ENCODE measurements at regions not wholly inside any gene's neighbourhood (a gene's known extent, or its start where the extent isn't known, plus 50 kb on each side); places are given as distances from the start of the nearest gene placed in this dataset.

- Mint-ChIP-seq H3K27ac (peak overlapping the region; percentile 70), H3K4me1 (ENCODE audit: low read depth) (peaks cover 53% of the 10 kb centered on the region), H3K36me3 (ENCODE audit: low read depth) (peaks cover 9% of the 10 kb centered on the region), H3K4me3 (peak overlapping the region; percentile 63), H3K9me3 (no peaks in the 10 kb centered on the region), H3K27me3 (ENCODE audit: insufficient read depth) (peaks cover 1% of the 10 kb centered on the region; the same call in 1 of the 2 replicates)
- DNase-seq = peak; percentile 79
- TF ChIP-seq CTCF (IDR thresholded peaks at IDR 0.05) = no peak
Observed at GRCh38 chr2:156901373-156902031, 356.0 kb upstream of the GALNT5 start.

GRCh38 chr2:156903335-156903734, 354.2 kb upstream of the GALNT5 start:
- H3K27ac Mint-ChIP-seq = no peak overlapping the region
- peaks cover 1% of the 10 kb centered on the region; the same call in 1 of the 2 replicates for H3K27me3 Mint-ChIP-seq (ENCODE audit: insufficient read depth)
- H3K9me3 Mint-ChIP-seq = no peaks in the 10 kb centered on the region
- no peak for TF ChIP-seq CTCF (IDR thresholded peaks at IDR 0.05)
- no peak overlapping the region for H3K4me3 Mint-ChIP-seq
- H3K36me3 Mint-ChIP-seq (ENCODE audit: low read depth) = 0 out of 2 replicates have a peak, but pooled peaks cover 1% of the 10 kb centered on the region
- peaks cover 54% of the 10 kb centered on the region for H3K4me1 Mint-ChIP-seq (ENCODE audit: low read depth)
- DNase-seq = peak; percentile 47

GRCh38 chr2:156907806-156908205, 349.7 kb upstream of the GALNT5 start:
- no peak overlapping the region for H3K4me3 Mint-ChIP-seq

GRCh38 chr2:156908825-156909224, 348.7 kb upstream of the GALNT5 start:
- no peak overlapping the region for H3K4me3 Mint-ChIP-seq
- H3K9me3 Mint-ChIP-seq = no peaks in the 10 kb centered on the region
- TF ChIP-seq CTCF (IDR thresholded peaks at IDR 0.05) = no peak
- no peaks in the 10 kb centered on the region for H3K36me3 Mint-ChIP-seq (ENCODE audit: low read depth)
- peak; percentile 74 for DNase-seq
- no peaks in the 10 kb centered on the region for H3K27me3 Mint-ChIP-seq (ENCODE audit: insufficient read depth)
- peaks cover 29% of the 10 kb centered on the region for H3K4me1 Mint-ChIP-seq (ENCODE audit: low read depth)
- peak overlapping the region; percentile 52 for H3K27ac Mint-ChIP-seq

More at GRCh38 chr2:156907806-156908205, 349.7 kb upstream of the GALNT5 start:
- Mint-ChIP-seq H3K27me3 (ENCODE audit: insufficient read depth) (peaks cover 1% of the 10 kb centered on the region; the same call in 1 of the 2 replicates), H3K27ac (no peak overlapping the region), H3K36me3 (ENCODE audit: low read depth) (no peaks in the 10 kb centered on the region), H3K4me1 (ENCODE audit: low read depth) (peaks cover 39% of the 10 kb centered on the region), H3K9me3 (no peaks in the 10 kb centered on the region)
- no peak for TF ChIP-seq CTCF (IDR thresholded peaks at IDR 0.05)
- no peak for DNase-seq

GRCh38 chr2:156909983-156910382, 347.5 kb upstream of the GALNT5 start:
- Mint-ChIP-seq H3K36me3 (ENCODE audit: low read depth) (no peaks in the 10 kb centered on the region), H3K9me3 (no peaks in the 10 kb centered on the region), H3K27ac (no peak overlapping the region), H3K4me3 (no peak overlapping the region), H3K4me1 (ENCODE audit: low read depth) (peaks cover 26% of the 10 kb centered on the region), H3K27me3 (ENCODE audit: insufficient read depth) (no peaks in the 10 kb centered on the region)
- no peak for DNase-seq
- no peak for TF ChIP-seq CTCF (IDR thresholded peaks at IDR 0.05)
